Omental fat pad (tissue), 3 donors: ENCODE measurements at regions not wholly inside any gene's neighbourhood (a gene's known extent, or its start where the extent isn't known, plus 50 kb on each side); places are given as distances from the start of the nearest gene placed in this dataset.

Experiments
- ATAC-seq: fragments of 150-250 bp; one replicate; pipeline ENCODE4 v1.9.1; 2016; ENCODE audit warnings: mild to moderate bottlenecking, moderate library complexity; ENCODE audit not compliant: low FRiP score
- DNase-seq: peaks from one replicate; pipeline ENCODE4 v3.0.0-alpha.2; 2019; ENCODE audit warnings: low spot score
- CTCF ChIP-seq, 3 donors: fragments of 450-650 bp; IDR thresholded peaks; one replicate each; pipeline ENCODE4 v1.5.1; 2016 to 2017; ENCODE audit warnings: antibody characterized with exemption in 3 of 3, mild to moderate bottlenecking in 3 of 3, moderate library complexity in 2 of 3

- ATAC-seq: no peak
- no peak for TF ChIP-seq CTCF (IDR thresholded peaks at IDR 0.05)
- DNase-seq: no peak
Observed at GRCh38 chr1:204819495-204819894, 51.2 kb upstream of the NFASC start.
